WTC11 (cell line): ENCODE measurements at regions not wholly inside any gene's neighbourhood (a gene's known extent, or its start where the extent isn't known, plus 50 kb on each side); places are given as distances from the start of the nearest gene placed in this dataset.

ENCODE experiments used
- ATAC-seq: fragments of 200-7000 bp; cut with Tn5 transposase; 2 replicates; pipeline ENCODE4 v1.10.0; 2021; ENCODE audit warnings: mild to moderate bottlenecking, moderate library complexity
- CTCF ChIA-PET: fragments of 300-600 bp; sonication (Branson Sonifier 250); formaldehyde crosslinking; loops from one replicate; lab custom pipeline; 2021; ENCODE audit warnings: antibody characterized with exemption; lab: Charles Lee
- POLR2A ChIA-PET: fragments of 350-600 bp; sonication (Branson Sonifier 250); formaldehyde crosslinking; loops from one replicate; lab custom pipeline; 2021; ENCODE audit warnings: antibody characterized with exemption; lab: Charles Lee
- DNase-seq: peaks from one replicate; pipeline ENCODE4 v3.0.0; 2021; ENCODE audit warnings: low spot score
- H3K27ac Mint-ChIP-seq: 2 replicates; pipeline ENCODE4 v1.8.0; 2021; ENCODE audit warnings: mixed read lengths
- H3K27me3 Mint-ChIP-seq: 2 replicates; pipeline ENCODE4 v1.8.0; 2021; ENCODE audit warnings: low read depth, mild to moderate bottlenecking, moderate library complexity, mixed read lengths
- H3K36me3 Mint-ChIP-seq: 2 replicates; pipeline ENCODE4 v1.8.0; 2021; ENCODE audit warnings: mixed read lengths
- H3K4me1 Mint-ChIP-seq: 2 replicates; pipeline ENCODE4 v1.8.0; 2022; ENCODE audit warnings: mixed read lengths
- H3K4me3 Mint-ChIP-seq: 2 replicates; pipeline ENCODE4 v1.8.0; 2021; ENCODE audit warnings: mild to moderate bottlenecking, moderate library complexity, mixed read lengths
- H3K9me3 Mint-ChIP-seq: 2 replicates; pipeline ENCODE4 v1.8.0; 2021; ENCODE audit warnings: mixed read lengths
- EMX1 ChIP-seq: fragments of 250-450 bp; sonication (Bioruptor Pico); IDR thresholded peaks from 2 replicates; pipeline ENCODE4 v1.8.0; 2021; ENCODE audit warnings: mild to moderate bottlenecking
- HMGA2 ChIP-seq: fragments of 250-450 bp; sonication (Bioruptor Pico); IDR thresholded peaks from 2 replicates; pipeline ENCODE4 v1.4.0; 2021; ENCODE audit warnings: mild to moderate bottlenecking, moderate library complexity
- KAT7 ChIP-seq: sonication (generic); formaldehyde crosslinking; IDR thresholded peaks from 2 replicates; pipeline ENCODE4 v1.8.1; 2023; ENCODE audit warnings: missing genetic modification reagents, mild to moderate bottlenecking, borderline replicate concordance
- MXD4 ChIP-seq: fragments of 250-450 bp; sonication (Bioruptor Pico); IDR thresholded peaks from 2 replicates; pipeline ENCODE4 v1.8.0; 2021; ENCODE audit warnings: mild to moderate bottlenecking, moderate library complexity, borderline replicate concordance
- OVOL2 ChIP-seq: fragments of 250-450 bp; sonication (Bioruptor Pico); IDR thresholded peaks from 2 replicates; pipeline ENCODE4 v1.9.0; 2021; ENCODE audit warnings: mild to moderate bottlenecking, borderline replicate concordance
- SMAD4 ChIP-seq: sonication (generic); formaldehyde crosslinking; IDR thresholded peaks from 2 replicates; pipeline ENCODE4 v1.8.0; 2022; ENCODE audit warnings: mild to moderate bottlenecking, missing genetic modification reagents
- TCF7 ChIP-seq: sonication (generic); formaldehyde crosslinking; IDR thresholded peaks from 2 replicates; pipeline ENCODE4 v1.8.0; 2022; ENCODE audit warnings: mild to moderate bottlenecking, low read depth, missing genetic modification reagents, moderate library complexity
- TEAD1 ChIP-seq: sonication (generic); formaldehyde crosslinking; IDR thresholded peaks from 2 replicates; pipeline ENCODE4 v1.8.0; 2022; ENCODE audit warnings: mild to moderate bottlenecking, missing genetic modification reagents
- ZNF138 ChIP-seq: sonication (generic); formaldehyde crosslinking; conservative IDR thresholded peaks from 2 replicates; pipeline ENCODE4 v1.8.1; 2022; ENCODE audit warnings: mild to moderate bottlenecking, moderate library complexity, missing genetic modification reagents
- ZNF396 ChIP-seq: fragments of 250-450 bp; sonication (Bioruptor Pico); IDR thresholded peaks from 2 replicates; pipeline ENCODE4 v1.8.0; 2021; ENCODE audit warnings: mild to moderate bottlenecking, moderate library complexity, borderline replicate concordance
- ZNF671 ChIP-seq: fragments of 250-450 bp; sonication (Bioruptor Pico); IDR thresholded peaks from 2 replicates; pipeline ENCODE4 v1.8.0; 2021; ENCODE audit warnings: mild to moderate bottlenecking
- TF ChIP-seq, protein P1 (sequence below): fragments of 250-450 bp; sonication (Bioruptor Pico); IDR thresholded peaks from 2 replicates; pipeline ENCODE4 v1.9.0; 2021; ENCODE audit warnings: mild to moderate bottlenecking
- TF ChIP-seq, protein P2 (sequence below): sonication (generic); formaldehyde crosslinking; IDR thresholded peaks from 2 replicates; pipeline ENCODE4 v1.8.0; 2022; ENCODE audit warnings: mild to moderate bottlenecking, missing genetic modification reagents
- TF ChIP-seq, protein P3 (sequence below): sonication (generic); formaldehyde crosslinking; IDR thresholded peaks from 2 replicates; pipeline ENCODE4 v1.8.1; 2023; ENCODE audit warnings: mild to moderate bottlenecking, missing genetic modification reagents
- TF ChIP-seq, protein P4 (sequence below): sonication (generic); formaldehyde crosslinking; IDR thresholded peaks from 2 replicates; pipeline ENCODE4 v1.8.1; 2023; ENCODE audit warnings: mild to moderate bottlenecking, missing genetic modification reagents, borderline replicate concordance
- TF ChIP-seq, protein P5 (sequence below): sonication (generic); formaldehyde crosslinking; IDR thresholded peaks from 2 replicates; pipeline ENCODE4 v1.8.1; 2023; ENCODE audit warnings: mild to moderate bottlenecking, missing genetic modification reagents, moderate library complexity
- TF ChIP-seq, protein P6 (sequence below): sonication (generic); formaldehyde crosslinking; IDR thresholded peaks from 2 replicates; pipeline ENCODE4 v1.8.0; 2022; ENCODE audit warnings: mild to moderate bottlenecking, missing genetic modification reagents
- TF ChIP-seq, protein P7 (sequence below): sonication (generic); formaldehyde crosslinking; IDR thresholded peaks from 2 replicates; pipeline ENCODE4 v1.8.1; 2022; ENCODE audit warnings: mild to moderate bottlenecking, missing genetic modification reagents, moderate library complexity, borderline replicate concordance
- TF ChIP-seq, protein P8 (sequence below): sonication (generic); formaldehyde crosslinking; IDR thresholded peaks from 2 replicates; pipeline ENCODE4 v1.8.1; 2022; ENCODE audit warnings: mild to moderate bottlenecking, moderate library complexity, missing genetic modification reagents

DNA sequence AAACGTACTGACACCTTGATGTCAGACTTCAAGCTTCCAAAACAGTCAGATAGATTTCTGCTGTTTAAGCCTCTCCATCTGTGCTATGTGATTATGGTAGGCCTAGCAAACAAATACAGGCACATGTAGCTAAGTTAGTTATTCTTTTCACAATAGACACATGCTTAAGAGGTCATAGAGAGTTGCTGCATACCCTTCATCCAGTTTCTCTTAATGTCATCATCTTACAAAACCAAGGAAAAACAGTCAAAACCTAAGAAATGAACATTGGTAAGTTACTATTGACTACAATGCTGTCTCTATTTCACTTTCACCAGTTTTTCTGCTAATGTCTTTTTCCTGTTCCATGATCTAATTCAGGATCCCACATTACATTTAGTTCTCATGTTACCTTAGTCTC is 946.8 kb downstream of the TUSC7 start:
- no peaks in the 10 kb centered on the region for H3K27me3 Mint-ChIP-seq
- no peak overlapping the region for H3K27ac Mint-ChIP-seq
- DNase-seq (no peak), ATAC-seq (no peak)
- CTCF ChIA-PET, result no interaction called here
- no peak overlapping the region for H3K4me3 Mint-ChIP-seq
- H3K9me3 Mint-ChIP-seq, result no peaks in the 10 kb centered on the region
- no peak for TF ChIP-seq EMX1 (CRISPR knock-in tag)
- TF ChIP-seq, protein P1, sequence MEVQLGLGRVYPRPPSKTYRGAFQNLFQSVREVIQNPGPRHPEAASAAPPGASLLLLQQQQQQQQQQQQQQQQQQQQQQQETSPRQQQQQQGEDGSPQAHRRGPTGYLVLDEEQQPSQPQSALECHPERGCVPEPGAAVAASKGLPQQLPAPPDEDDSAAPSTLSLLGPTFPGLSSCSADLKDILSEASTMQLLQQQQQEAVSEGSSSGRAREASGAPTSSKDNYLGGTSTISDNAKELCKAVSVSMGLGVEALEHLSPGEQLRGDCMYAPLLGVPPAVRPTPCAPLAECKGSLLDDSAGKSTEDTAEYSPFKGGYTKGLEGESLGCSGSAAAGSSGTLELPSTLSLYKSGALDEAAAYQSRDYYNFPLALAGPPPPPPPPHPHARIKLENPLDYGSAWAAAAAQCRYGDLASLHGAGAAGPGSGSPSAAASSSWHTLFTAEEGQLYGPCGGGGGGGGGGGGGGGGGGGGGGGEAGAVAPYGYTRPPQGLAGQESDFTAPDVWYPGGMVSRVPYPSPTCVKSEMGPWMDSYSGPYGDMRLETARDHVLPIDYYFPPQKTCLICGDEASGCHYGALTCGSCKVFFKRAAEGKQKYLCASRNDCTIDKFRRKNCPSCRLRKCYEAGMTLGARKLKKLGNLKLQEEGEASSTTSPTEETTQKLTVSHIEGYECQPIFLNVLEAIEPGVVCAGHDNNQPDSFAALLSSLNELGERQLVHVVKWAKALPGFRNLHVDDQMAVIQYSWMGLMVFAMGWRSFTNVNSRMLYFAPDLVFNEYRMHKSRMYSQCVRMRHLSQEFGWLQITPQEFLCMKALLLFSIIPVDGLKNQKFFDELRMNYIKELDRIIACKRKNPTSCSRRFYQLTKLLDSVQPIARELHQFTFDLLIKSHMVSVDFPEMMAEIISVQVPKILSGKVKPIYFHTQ (CRISPR knock-in tag), result no peak
- TF ChIP-seq, protein P2, sequence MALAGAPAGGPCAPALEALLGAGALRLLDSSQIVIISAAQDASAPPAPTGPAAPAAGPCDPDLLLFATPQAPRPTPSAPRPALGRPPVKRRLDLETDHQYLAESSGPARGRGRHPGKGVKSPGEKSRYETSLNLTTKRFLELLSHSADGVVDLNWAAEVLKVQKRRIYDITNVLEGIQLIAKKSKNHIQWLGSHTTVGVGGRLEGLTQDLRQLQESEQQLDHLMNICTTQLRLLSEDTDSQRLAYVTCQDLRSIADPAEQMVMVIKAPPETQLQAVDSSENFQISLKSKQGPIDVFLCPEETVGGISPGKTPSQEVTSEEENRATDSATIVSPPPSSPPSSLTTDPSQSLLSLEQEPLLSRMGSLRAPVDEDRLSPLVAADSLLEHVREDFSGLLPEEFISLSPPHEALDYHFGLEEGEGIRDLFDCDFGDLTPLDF (CRISPR knock-in tag), result no peak
- TF ChIP-seq, protein P3, sequence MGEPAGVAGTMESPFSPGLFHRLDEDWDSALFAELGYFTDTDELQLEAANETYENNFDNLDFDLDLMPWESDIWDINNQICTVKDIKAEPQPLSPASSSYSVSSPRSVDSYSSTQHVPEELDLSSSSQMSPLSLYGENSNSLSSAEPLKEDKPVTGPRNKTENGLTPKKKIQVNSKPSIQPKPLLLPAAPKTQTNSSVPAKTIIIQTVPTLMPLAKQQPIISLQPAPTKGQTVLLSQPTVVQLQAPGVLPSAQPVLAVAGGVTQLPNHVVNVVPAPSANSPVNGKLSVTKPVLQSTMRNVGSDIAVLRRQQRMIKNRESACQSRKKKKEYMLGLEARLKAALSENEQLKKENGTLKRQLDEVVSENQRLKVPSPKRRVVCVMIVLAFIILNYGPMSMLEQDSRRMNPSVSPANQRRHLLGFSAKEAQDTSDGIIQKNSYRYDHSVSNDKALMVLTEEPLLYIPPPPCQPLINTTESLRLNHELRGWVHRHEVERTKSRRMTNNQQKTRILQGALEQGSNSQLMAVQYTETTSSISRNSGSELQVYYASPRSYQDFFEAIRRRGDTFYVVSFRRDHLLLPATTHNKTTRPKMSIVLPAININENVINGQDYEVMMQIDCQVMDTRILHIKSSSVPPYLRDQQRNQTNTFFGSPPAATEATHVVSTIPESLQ (CRISPR knock-in tag), result no peak
- TF ChIP-seq, protein P4, sequence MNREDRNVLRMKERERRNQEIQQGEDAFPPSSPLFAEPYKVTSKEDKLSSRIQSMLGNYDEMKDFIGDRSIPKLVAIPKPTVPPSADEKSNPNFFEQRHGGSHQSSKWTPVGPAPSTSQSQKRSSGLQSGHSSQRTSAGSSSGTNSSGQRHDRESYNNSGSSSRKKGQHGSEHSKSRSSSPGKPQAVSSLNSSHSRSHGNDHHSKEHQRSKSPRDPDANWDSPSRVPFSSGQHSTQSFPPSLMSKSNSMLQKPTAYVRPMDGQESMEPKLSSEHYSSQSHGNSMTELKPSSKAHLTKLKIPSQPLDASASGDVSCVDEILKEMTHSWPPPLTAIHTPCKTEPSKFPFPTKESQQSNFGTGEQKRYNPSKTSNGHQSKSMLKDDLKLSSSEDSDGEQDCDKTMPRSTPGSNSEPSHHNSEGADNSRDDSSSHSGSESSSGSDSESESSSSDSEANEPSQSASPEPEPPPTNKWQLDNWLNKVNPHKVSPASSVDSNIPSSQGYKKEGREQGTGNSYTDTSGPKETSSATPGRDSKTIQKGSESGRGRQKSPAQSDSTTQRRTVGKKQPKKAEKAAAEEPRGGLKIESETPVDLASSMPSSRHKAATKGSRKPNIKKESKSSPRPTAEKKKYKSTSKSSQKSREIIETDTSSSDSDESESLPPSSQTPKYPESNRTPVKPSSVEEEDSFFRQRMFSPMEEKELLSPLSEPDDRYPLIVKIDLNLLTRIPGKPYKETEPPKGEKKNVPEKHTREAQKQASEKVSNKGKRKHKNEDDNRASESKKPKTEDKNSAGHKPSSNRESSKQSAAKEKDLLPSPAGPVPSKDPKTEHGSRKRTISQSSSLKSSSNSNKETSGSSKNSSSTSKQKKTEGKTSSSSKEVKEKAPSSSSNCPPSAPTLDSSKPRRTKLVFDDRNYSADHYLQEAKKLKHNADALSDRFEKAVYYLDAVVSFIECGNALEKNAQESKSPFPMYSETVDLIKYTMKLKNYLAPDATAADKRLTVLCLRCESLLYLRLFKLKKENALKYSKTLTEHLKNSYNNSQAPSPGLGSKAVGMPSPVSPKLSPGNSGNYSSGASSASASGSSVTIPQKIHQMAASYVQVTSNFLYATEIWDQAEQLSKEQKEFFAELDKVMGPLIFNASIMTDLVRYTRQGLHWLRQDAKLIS, result no peak
- no peak for TF ChIP-seq ZNF138 (CRISPR knock-in tag)
- no peak for TF ChIP-seq ZNF396
- TF ChIP-seq OVOL2 (CRISPR knock-in tag), result no peak
- H3K36me3 Mint-ChIP-seq, result no peaks in the 10 kb centered on the region
- H3K4me1 Mint-ChIP-seq, result peaks cover 15% of the 10 kb centered on the region
- POLR2A ChIA-PET, result no interaction called here

DNA sequence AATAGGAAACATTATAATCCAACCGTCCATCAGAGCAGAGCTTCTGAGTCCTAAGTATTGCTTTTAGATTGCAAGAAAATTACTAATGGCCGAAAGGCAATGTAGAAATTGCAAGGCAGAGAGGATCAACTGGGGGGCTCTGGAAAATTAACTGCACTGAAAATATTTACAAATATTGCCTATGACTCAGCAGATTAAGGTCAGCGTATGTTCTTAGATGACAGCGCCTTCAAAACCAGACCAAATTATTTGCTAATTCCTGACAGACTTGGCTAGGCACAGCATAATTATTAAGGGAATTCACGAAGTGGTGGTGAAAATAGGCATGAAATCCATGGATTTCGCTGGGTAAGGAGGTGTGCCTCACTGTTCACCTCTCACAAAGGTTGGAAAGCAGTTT is 947.7 kb downstream of the TUSC7 start:
- Mint-ChIP-seq H3K4me1 (peaks cover 16% of the 10 kb centered on the region), H3K9me3 (no peaks in the 10 kb centered on the region), H3K4me3 (no peak overlapping the region), H3K27me3 (no peaks in the 10 kb centered on the region), H3K36me3 (no peaks in the 10 kb centered on the region), H3K27ac (no peak overlapping the region)
- ChIA-PET CTCF (no interaction called here), POLR2A (no interaction called here)
- ATAC-seq (no peak), DNase-seq (no peak)
- TF ChIP-seq, protein P5, sequence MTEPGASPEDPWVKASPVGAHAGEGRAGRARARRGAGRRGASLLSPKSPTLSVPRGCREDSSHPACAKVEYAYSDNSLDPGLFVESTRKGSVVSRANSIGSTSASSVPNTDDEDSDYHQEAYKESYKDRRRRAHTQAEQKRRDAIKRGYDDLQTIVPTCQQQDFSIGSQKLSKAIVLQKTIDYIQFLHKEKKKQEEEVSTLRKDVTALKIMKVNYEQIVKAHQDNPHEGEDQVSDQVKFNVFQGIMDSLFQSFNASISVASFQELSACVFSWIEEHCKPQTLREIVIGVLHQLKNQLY (CRISPR knock-in tag), result no peak
- TF ChIP-seq, protein P6, sequence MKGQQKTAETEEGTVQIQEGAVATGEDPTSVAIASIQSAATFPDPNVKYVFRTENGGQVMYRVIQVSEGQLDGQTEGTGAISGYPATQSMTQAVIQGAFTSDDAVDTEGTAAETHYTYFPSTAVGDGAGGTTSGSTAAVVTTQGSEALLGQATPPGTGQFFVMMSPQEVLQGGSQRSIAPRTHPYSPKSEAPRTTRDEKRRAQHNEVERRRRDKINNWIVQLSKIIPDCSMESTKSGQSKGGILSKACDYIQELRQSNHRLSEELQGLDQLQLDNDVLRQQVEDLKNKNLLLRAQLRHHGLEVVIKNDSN, result no peak
- TF ChIP-seq OVOL2 (CRISPR knock-in tag) (no peak), ZNF671 (CRISPR knock-in tag) (no peak), HMGA2 (no peak), KAT7 (CRISPR knock-in tag) (no peak), TEAD1 (CRISPR knock-in tag) (no peak), TCF7 (no peak), SMAD4 (CRISPR knock-in tag) (no peak), MXD4 (CRISPR knock-in tag) (no peak)
- TF ChIP-seq, protein P7, sequence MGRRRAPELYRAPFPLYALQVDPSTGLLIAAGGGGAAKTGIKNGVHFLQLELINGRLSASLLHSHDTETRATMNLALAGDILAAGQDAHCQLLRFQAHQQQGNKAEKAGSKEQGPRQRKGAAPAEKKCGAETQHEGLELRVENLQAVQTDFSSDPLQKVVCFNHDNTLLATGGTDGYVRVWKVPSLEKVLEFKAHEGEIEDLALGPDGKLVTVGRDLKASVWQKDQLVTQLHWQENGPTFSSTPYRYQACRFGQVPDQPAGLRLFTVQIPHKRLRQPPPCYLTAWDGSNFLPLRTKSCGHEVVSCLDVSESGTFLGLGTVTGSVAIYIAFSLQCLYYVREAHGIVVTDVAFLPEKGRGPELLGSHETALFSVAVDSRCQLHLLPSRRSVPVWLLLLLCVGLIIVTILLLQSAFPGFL (CRISPR knock-in tag), result no peak
- TF ChIP-seq, protein P8, sequence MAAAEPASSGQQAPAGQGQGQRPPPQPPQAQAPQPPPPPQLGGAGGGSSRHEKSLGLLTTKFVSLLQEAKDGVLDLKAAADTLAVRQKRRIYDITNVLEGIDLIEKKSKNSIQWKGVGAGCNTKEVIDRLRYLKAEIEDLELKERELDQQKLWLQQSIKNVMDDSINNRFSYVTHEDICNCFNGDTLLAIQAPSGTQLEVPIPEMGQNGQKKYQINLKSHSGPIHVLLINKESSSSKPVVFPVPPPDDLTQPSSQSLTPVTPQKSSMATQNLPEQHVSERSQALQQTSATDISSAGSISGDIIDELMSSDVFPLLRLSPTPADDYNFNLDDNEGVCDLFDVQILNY, result no peak
- TF ChIP-seq, protein P3 (CRISPR knock-in tag), result no peak
